Uterus (tissue), 2 donors: ENCODE measurements at regions not wholly inside any gene's neighbourhood (a gene's known extent, or its start where the extent isn't known, plus 50 kb on each side); places are given as distances from the start of the nearest gene placed in this dataset.

Experiments
- POLR2A ChIP-seq, 2 donors: fragments of 450-650 bp; IDR thresholded peaks; one replicate each; pipeline ENCODE4 v1.6.1; 2016; ENCODE audit warnings: antibody characterized with exemption in 2 of 2, mild to moderate bottlenecking in 1 of 2, moderate library complexity in 1 of 2
- TF ChIP-seq, protein P1 (sequence below), 4 experiments: fragments of 200-600 bp in 2 of 4; fragments of 450-650 bp in 2 of 4; sonication (generic) in 2 of 4; IDR thresholded peaks; one replicate each; pipeline ENCODE4 v1.5.1; 2016 to 2019; ENCODE audit warnings: antibody characterized with exemption in 4 of 4, mild to moderate bottlenecking in 2 of 4, moderate library complexity in 1 of 4

DNA sequence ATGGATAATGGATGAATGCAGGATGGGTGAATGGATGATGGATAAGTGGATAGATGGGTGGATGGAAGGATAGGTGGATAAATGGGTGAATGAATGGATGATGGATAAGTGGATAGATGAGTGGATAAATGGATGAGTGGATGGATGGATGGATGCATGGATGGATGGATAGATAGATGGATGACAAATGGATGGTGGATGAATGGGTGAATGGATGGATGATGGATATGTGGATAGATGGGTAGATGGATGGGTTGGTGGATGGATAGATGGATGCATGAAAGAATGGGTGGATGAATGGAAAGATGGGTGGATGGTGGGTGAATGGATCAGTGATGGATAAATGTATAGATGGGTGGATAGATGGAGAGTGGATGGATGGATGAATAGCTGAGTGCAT lies 564.8 kb downstream of the MIAT start:
- TF ChIP-seq, protein P1, sequence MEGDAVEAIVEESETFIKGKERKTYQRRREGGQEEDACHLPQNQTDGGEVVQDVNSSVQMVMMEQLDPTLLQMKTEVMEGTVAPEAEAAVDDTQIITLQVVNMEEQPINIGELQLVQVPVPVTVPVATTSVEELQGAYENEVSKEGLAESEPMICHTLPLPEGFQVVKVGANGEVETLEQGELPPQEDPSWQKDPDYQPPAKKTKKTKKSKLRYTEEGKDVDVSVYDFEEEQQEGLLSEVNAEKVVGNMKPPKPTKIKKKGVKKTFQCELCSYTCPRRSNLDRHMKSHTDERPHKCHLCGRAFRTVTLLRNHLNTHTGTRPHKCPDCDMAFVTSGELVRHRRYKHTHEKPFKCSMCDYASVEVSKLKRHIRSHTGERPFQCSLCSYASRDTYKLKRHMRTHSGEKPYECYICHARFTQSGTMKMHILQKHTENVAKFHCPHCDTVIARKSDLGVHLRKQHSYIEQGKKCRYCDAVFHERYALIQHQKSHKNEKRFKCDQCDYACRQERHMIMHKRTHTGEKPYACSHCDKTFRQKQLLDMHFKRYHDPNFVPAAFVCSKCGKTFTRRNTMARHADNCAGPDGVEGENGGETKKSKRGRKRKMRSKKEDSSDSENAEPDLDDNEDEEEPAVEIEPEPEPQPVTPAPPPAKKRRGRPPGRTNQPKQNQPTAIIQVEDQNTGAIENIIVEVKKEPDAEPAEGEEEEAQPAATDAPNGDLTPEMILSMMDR (IDR thresholded peaks at IDR 0.05): no peak
- no peak for TF ChIP-seq POLR2A (IDR thresholded peaks at IDR 0.05)
